Mesothelial cell of epicardium (in vitro differentiated cells): ENCODE measurements at regions not wholly inside any gene's neighbourhood (a gene's known extent, or its start where the extent isn't known, plus 50 kb on each side); places are given as distances from the start of the nearest gene placed in this dataset.

Source experiments
- DNase-seq, 2 experiments: peaks; one replicate each; pipeline ENCODE4 v3.0.0; 2021; ENCODE audit warnings: low spot score in 2 of 2; ENCODE audit not compliant: unreplicated experiment in 2 of 2
- H3K27ac Mint-ChIP-seq: 2 replicates; pipeline ENCODE4 v1.8.0; 2021; ENCODE audit warnings: mixed read lengths
- H3K27me3 Mint-ChIP-seq: 2 replicates; pipeline ENCODE4 v1.8.0; 2021; ENCODE audit warnings: low read depth, mixed read lengths
- H3K36me3 Mint-ChIP-seq: 2 replicates; pipeline ENCODE4 v1.8.0; 2021; ENCODE audit warnings: mixed read lengths
- H3K4me1 Mint-ChIP-seq: 2 replicates; pipeline ENCODE4 v1.8.0; 2021; ENCODE audit warnings: mixed read lengths
- H3K4me3 Mint-ChIP-seq: 2 replicates; pipeline ENCODE4 v1.8.0; 2021; ENCODE audit warnings: mild to moderate bottlenecking, moderate library complexity, mixed read lengths
- H3K9me3 Mint-ChIP-seq: 2 replicates; pipeline ENCODE4 v1.8.0; 2021; ENCODE audit warnings: mixed read lengths
- CTCF ChIP-seq: fragments of 200-600 bp; sonication (generic); IDR thresholded peaks from one replicate; pipeline ENCODE4 v1.5.0; 2021; ENCODE audit warnings: antibody characterized with exemption; ENCODE audit not compliant: unreplicated experiment

GRCh38 chr9:81207651-81208050 lies 481.7 kb downstream of the TLE1 start:
- Mint-ChIP-seq H3K4me3 (no peak overlapping the region), H3K27ac (no peak overlapping the region), H3K27me3 (no peaks in the 10 kb centered on the region), H3K36me3 (no peaks in the 10 kb centered on the region), H3K4me1 (no peaks in the 10 kb centered on the region), H3K9me3 (no peaks in the 10 kb centered on the region)
- no peak for TF ChIP-seq CTCF
- no peak for DNase-seq

GRCh38 chr9:81202292-81202691 lies 487.1 kb downstream of the TLE1 start:
- DNase-seq: no peak
- H3K27me3 Mint-ChIP-seq: no peaks in the 10 kb centered on the region
- no peaks in the 10 kb centered on the region for H3K36me3 Mint-ChIP-seq
- no peak overlapping the region for H3K27ac Mint-ChIP-seq
- H3K9me3 Mint-ChIP-seq: peaks cover 7% of the 10 kb centered on the region
- no peaks in the 10 kb centered on the region for H3K4me1 Mint-ChIP-seq
- TF ChIP-seq CTCF: no peak
- H3K4me3 Mint-ChIP-seq: no peak overlapping the region

- Mint-ChIP-seq H3K36me3 (peaks cover 11% of the 10 kb centered on the region), H3K27me3 (no peaks in the 10 kb centered on the region), H3K4me1 (peaks cover 3% of the 10 kb centered on the region), H3K4me3 (no peak overlapping the region), H3K9me3 (peaks cover 20% of the 10 kb centered on the region), H3K27ac (no peak overlapping the region)
- no peak for DNase-seq
- TF ChIP-seq CTCF: no peak
These were observed 494.1 kb downstream of the TLE1 start for GRCh38 chr9:81195206-81195605.

GRCh38 chr9:81193362-81194339 lies 495.7 kb downstream of the TLE1 start:
- H3K36me3 Mint-ChIP-seq: peaks cover 11% of the 10 kb centered on the region
- TF ChIP-seq CTCF: no peak
- H3K4me1 Mint-ChIP-seq: peaks cover 3% of the 10 kb centered on the region

GRCh38 chr9:81191222-81191621 lies 498.1 kb downstream of the TLE1 start:
- DNase-seq: no peak
- no peak overlapping the region for H3K4me3 Mint-ChIP-seq

More at GRCh38 chr9:81193362-81194339, 495.7 kb downstream of the TLE1 start:
- Mint-ChIP-seq H3K4me3 (no peak overlapping the region), H3K9me3 (peaks cover 21% of the 10 kb centered on the region), H3K27ac (no peak overlapping the region), H3K27me3 (no peaks in the 10 kb centered on the region)
- DNase-seq: no peak

More at GRCh38 chr9:81191222-81191621, 498.1 kb downstream of the TLE1 start:
- no peak for TF ChIP-seq CTCF
- H3K9me3 Mint-ChIP-seq: peaks cover 21% of the 10 kb centered on the region
- peaks cover 11% of the 10 kb centered on the region for H3K36me3 Mint-ChIP-seq
- H3K27ac Mint-ChIP-seq: no peak overlapping the region
- H3K4me1 Mint-ChIP-seq: peaks cover 3% of the 10 kb centered on the region
- no peaks in the 10 kb centered on the region for H3K27me3 Mint-ChIP-seq
